Naive thymus-derived CD4-positive, alpha-beta T cell (primary cell): ENCODE measurements at regions not wholly inside any gene's neighbourhood (a gene's known extent, or its start where the extent isn't known, plus 50 kb on each side); places are given as distances from the start of the nearest gene placed in this dataset.

ENCODE experiments used
- ATAC-seq: fragments of 150-1000 bp; cut with Tn5 transposase; 2 replicates; pipeline ENCODE4 v1.10.0; 2021; ENCODE audit warnings: mild to moderate bottlenecking, moderate library complexity
- CTCF ChIA-PET: fragments of 350-600 bp; sonication (Branson Sonifier 250); formaldehyde crosslinking; loops from one replicate; lab custom pipeline; 2021; ENCODE audit warnings: antibody characterized with exemption; lab: Charles Lee
- POLR2A ChIA-PET: fragments of 350-600 bp; sonication (Branson Sonifier 250); formaldehyde crosslinking; loops from one replicate; lab custom pipeline; 2021; ENCODE audit warnings: antibody characterized with exemption, inconsistent platforms; lab: Charles Lee
- DNase-seq, 9 donors: peaks; one replicate each; pipeline versions ENCODE4 v3.0.0 to v3.0.0-alpha.2; 2020 to 2022; ENCODE audit warnings: mixed read lengths in 1 of 9
- H3K27ac ChIP-seq: one replicate; pipeline ENCODE4 v1.7.0; 2013; ENCODE audit warnings: mild to moderate bottlenecking, low read depth, low read length, moderate library complexity
- H3K27me3 ChIP-seq, 2 donors: one replicate each; pipeline ENCODE4 v1.7.0; 2013; ENCODE audit warnings: low read length in 2 of 2, mild to moderate bottlenecking in 2 of 2, moderate library complexity in 2 of 2; ENCODE audit not compliant: control insufficient read depth in 2 of 2, insufficient read depth in 2 of 2
- H3K36me3 ChIP-seq, 3 experiments: 1 replicate in 2 of 3; 2 replicates in 1 of 3; pipeline ENCODE4 v1.7.0; 2013; ENCODE audit warnings: low read length in 3 of 3, mild to moderate bottlenecking in 3 of 3, moderate library complexity in 1 of 3; ENCODE audit not compliant: insufficient read depth in 3 of 3, control insufficient read depth in 2 of 3
- H3K4me1 ChIP-seq, 2 donors: one replicate each; pipeline ENCODE4 v1.7.0; 2013; ENCODE audit warnings: low read length in 2 of 2, mild to moderate bottlenecking in 2 of 2, moderate library complexity in 1 of 2; ENCODE audit not compliant: control insufficient read depth in 2 of 2, insufficient read depth in 2 of 2
- H3K4me3 ChIP-seq: 2 replicates; pipeline ENCODE4 v1.7.0; 2013; ENCODE audit warnings: mild to moderate bottlenecking, low read length
- H3K9me3 ChIP-seq, 3 experiments: 1 replicate in 2 of 3; 2 replicates in 1 of 3; pipeline ENCODE4 v1.7.0; 2013; ENCODE audit warnings: low read length in 3 of 3; ENCODE audit not compliant: control insufficient read depth in 2 of 3
- H3K27ac Mint-ChIP-seq, 9 donors: one replicate each; pipeline ENCODE4 v1.8.0; 2020 to 2022; ENCODE audit warnings: mixed read lengths in 9 of 9, mild to moderate bottlenecking in 8 of 9, moderate library complexity in 5 of 9, inconsistent platforms in 2 of 9
- H3K27me3 Mint-ChIP-seq, 5 donors: one replicate each; pipeline ENCODE4 v1.8.0; 2021 to 2022; ENCODE audit warnings: mixed read lengths in 5 of 5, mild to moderate bottlenecking in 1 of 5
- H3K36me3 Mint-ChIP-seq, 5 donors: one replicate each; pipeline ENCODE4 v1.8.0; 2020 to 2022; ENCODE audit warnings: mixed read lengths in 5 of 5, mild to moderate bottlenecking in 3 of 5, inconsistent platforms in 1 of 5
- H3K4me1 Mint-ChIP-seq, 7 donors: one replicate each; pipeline ENCODE4 v1.8.0; 2020 to 2022; ENCODE audit warnings: mixed read lengths in 7 of 7, mild to moderate bottlenecking in 3 of 7, inconsistent platforms in 1 of 7
- H3K4me3 Mint-ChIP-seq, 10 donors: one replicate each; pipeline ENCODE4 v1.8.0; 2020 to 2022; ENCODE audit warnings: mild to moderate bottlenecking in 10 of 10, mixed read lengths in 10 of 10, moderate library complexity in 6 of 10, inconsistent platforms in 2 of 10
- H3K9me3 Mint-ChIP-seq, 11 donors: one replicate each; pipeline ENCODE4 v1.8.0; 2020 to 2022; ENCODE audit warnings: mixed read lengths in 11 of 11, mild to moderate bottlenecking in 4 of 11, inconsistent platforms in 1 of 11, moderate library complexity in 1 of 11
- intact Hi-C, 2 donors: fragments of 100-400 bp; cut with micrococcal nuclease; formaldehyde crosslinking; loops; one replicate each; pipeline ENCODE4 v1.15.1; 2023

GRCh38 chr14:62003701-62004100 is 241.5 kb downstream of the SNAPC1 start:
- no peak for DNase-seq
- H3K27ac ChIP-seq = no peak overlapping the region
- no peaks in the 10 kb centered on the region for H3K4me1 ChIP-seq
- H3K36me3 Mint-ChIP-seq = peaks cover 0 to 8% (median 0%) of the 10 kb centered on the region in 5 donors
- intact Hi-C loops = no loop called here
- peaks cover 13 to 52% (median 39%) of the 10 kb centered on the region in 5 donors for H3K27me3 Mint-ChIP-seq
- H3K9me3 Mint-ChIP-seq = peaks cover 0 to 10% (median 5%) of the 10 kb centered on the region in 11 donors
- ChIA-PET POLR2A (no interaction called here), CTCF (no interaction called here)
- no peak overlapping the region for H3K4me3 ChIP-seq
- H3K4me1 Mint-ChIP-seq = no peaks in the 10 kb centered on the region
- H3K36me3 ChIP-seq = no peaks in the 10 kb centered on the region
- no peaks in the 10 kb centered on the region for H3K27me3 ChIP-seq
- no peaks in the 10 kb centered on the region for H3K9me3 ChIP-seq
- no peak overlapping the region for H3K27ac Mint-ChIP-seq
- ATAC-seq = no peak
- no peak overlapping the region for H3K4me3 Mint-ChIP-seq

GRCh38 chr14:62006116-62006731 is 244.0 kb downstream of the SNAPC1 start:
- Mint-ChIP-seq H3K27ac (no peak overlapping the region), H3K4me1 (no peaks in the 10 kb centered on the region), H3K27me3 (peaks cover 19 to 56% (median 40%) of the 10 kb centered on the region in 5 donors), H3K36me3 (peaks cover 0 to 8% (median 0%) of the 10 kb centered on the region in 5 donors), H3K9me3 (peaks cover 0 to 10% (median 5%) of the 10 kb centered on the region in 11 donors), H3K4me3 (no peak overlapping the region)
- POLR2A ChIA-PET = no interaction called here
- no peak for DNase-seq
- no peak overlapping the region for H3K4me3 ChIP-seq
- H3K27ac ChIP-seq = no peak overlapping the region
- H3K36me3 ChIP-seq = no peaks in the 10 kb centered on the region
- no peaks in the 10 kb centered on the region for H3K27me3 ChIP-seq
- ATAC-seq = no peak
- CTCF ChIA-PET = no interaction called here
- H3K4me1 ChIP-seq = no peaks in the 10 kb centered on the region
- H3K9me3 ChIP-seq = no peaks in the 10 kb centered on the region
- intact Hi-C loops = no loop called here

GRCh38 chr14:62015243-62015642 is 253.0 kb downstream of the SNAPC1 start:
- no peaks in the 10 kb centered on the region for H3K9me3 ChIP-seq
- ChIA-PET POLR2A (no interaction called here), CTCF (no interaction called here)
- H3K36me3 ChIP-seq = no peaks in the 10 kb centered on the region
- H3K4me1 ChIP-seq = no peaks in the 10 kb centered on the region
- intact Hi-C loops = no loop called here
- Mint-ChIP-seq H3K4me1 (no peaks in the 10 kb centered on the region), H3K36me3 (peaks cover 0 to 4% (median 0%) of the 10 kb centered on the region in 5 donors), H3K27me3 (peaks cover 5 to 33% (median 29%) of the 10 kb centered on the region in 5 donors), H3K9me3 (peaks cover 0 to 6% (median 2%) of the 10 kb centered on the region in 11 donors), H3K27ac (no peak overlapping the region), H3K4me3 (no peak overlapping the region)
- H3K27ac ChIP-seq = no peak overlapping the region
- H3K27me3 ChIP-seq = no peaks in the 10 kb centered on the region
- no peak overlapping the region for H3K4me3 ChIP-seq
- ATAC-seq (no peak), DNase-seq (no peak)

DNA sequence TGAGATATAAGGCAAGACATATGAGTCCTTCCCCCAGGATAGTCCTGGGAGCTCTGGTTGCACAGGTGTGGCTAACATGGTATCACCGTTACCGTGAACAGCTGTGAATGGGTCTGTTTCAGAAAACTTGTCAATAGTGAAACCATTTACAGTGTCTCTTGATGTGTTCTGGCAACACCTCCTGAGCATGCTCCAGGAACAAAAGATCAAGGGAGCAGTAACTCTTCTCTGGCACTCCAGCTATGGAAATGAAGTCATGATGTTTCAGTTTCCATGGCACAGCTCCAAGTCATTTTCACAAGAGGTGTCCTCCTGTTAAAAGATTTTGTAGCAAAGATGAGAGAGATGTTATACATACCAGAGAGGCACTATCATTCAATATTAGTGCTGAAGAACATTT is 253.7 kb downstream of the SNAPC1 start:
- no peak for DNase-seq
- no peak overlapping the region for H3K4me3 ChIP-seq
- no peaks in the 10 kb centered on the region for H3K4me1 ChIP-seq
- no peak overlapping the region for H3K4me3 Mint-ChIP-seq
- H3K27ac Mint-ChIP-seq = no peak overlapping the region
- H3K9me3 ChIP-seq = no peaks in the 10 kb centered on the region
- H3K27me3 ChIP-seq = no peaks in the 10 kb centered on the region
- H3K4me1 Mint-ChIP-seq = no peaks in the 10 kb centered on the region
- POLR2A ChIA-PET = no interaction called here
- H3K27ac ChIP-seq = no peak overlapping the region
- intact Hi-C loops = no loop called here
- peaks cover 6 to 32% (median 26%) of the 10 kb centered on the region in 5 donors for H3K27me3 Mint-ChIP-seq
- peaks cover 0 to 6% (median 2%) of the 10 kb centered on the region in 11 donors for H3K9me3 Mint-ChIP-seq
- no peaks in the 10 kb centered on the region for H3K36me3 ChIP-seq
- CTCF ChIA-PET = no interaction called here
- ATAC-seq = no peak
- H3K36me3 Mint-ChIP-seq = peaks cover 0 to 4% (median 0%) of the 10 kb centered on the region in 5 donors

GRCh38 chr14:62017651-62018230 is 255.5 kb downstream of the SNAPC1 start:
- Histone ChIP-seq H3K4me1 (no peaks in the 10 kb centered on the region), H3K4me3 (no peak overlapping the region), H3K9me3 (no peaks in the 10 kb centered on the region), H3K27ac (no peak overlapping the region), H3K36me3 (no peaks in the 10 kb centered on the region), H3K27me3 (no peaks in the 10 kb centered on the region)
- Mint-ChIP-seq H3K36me3 (peaks cover 0 to 4% (median 0%) of the 10 kb centered on the region in 5 donors), H3K9me3 (peaks cover 0 to 4% (median 0%) of the 10 kb centered on the region in 11 donors), H3K4me1 (no peaks in the 10 kb centered on the region), H3K27me3 (peaks cover 9 to 26% (median 22%) of the 10 kb centered on the region in 5 donors), H3K4me3 (no peak overlapping the region), H3K27ac (no peak overlapping the region)
- intact Hi-C loops = no loop called here
- ChIA-PET CTCF (no interaction called here), POLR2A (interaction anchor here (0.7 kb wide), 1 partner anchor 26 kb away, joined by 3 read pairs; no protein-coding TSS in a partner anchor)
- DNase-seq (no peak), ATAC-seq (no peak)

DNA sequence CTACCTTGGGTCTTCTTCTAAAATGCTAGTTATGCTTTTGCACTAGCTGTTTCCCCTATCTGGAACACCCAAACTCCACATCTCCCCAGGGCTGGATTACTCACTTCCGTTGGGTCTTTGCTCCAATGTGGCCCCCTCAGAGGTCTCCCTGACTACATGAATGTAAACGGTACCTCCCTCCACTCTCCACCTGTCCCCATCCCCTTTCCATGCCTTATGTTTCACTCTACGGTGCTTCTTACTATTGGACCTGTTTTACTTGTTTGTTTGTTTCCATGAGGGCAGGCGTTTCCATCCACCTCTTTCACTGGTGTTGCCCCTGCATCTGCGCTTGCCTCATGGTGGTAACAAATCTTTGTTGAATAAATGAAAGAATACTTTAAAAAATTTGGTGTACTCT is 256.4 kb downstream of the SNAPC1 start:
- CTCF ChIA-PET = no interaction called here
- Mint-ChIP-seq H3K4me1 (no peaks in the 10 kb centered on the region), H3K9me3 (peaks cover 0 to 4% (median 0%) of the 10 kb centered on the region in 11 donors), H3K36me3 (peaks cover 0 to 4% (median 0%) of the 10 kb centered on the region in 5 donors), H3K27me3 (peaks cover 14 to 28% (median 22%) of the 10 kb centered on the region in 5 donors), H3K27ac (no peak overlapping the region), H3K4me3 (no peak overlapping the region)
- no peak overlapping the region for H3K4me3 ChIP-seq
- no peaks in the 10 kb centered on the region for H3K9me3 ChIP-seq
- DNase-seq (no peak), ATAC-seq (no peak)
- intact Hi-C loops = no loop called here
- H3K27ac ChIP-seq = no peak overlapping the region
- H3K36me3 ChIP-seq = no peaks in the 10 kb centered on the region
- H3K27me3 ChIP-seq = no peaks in the 10 kb centered on the region
- POLR2A ChIA-PET = interaction anchor here (0.7 kb wide), 1 partner anchor 26 kb away, joined by 3 read pairs; no protein-coding TSS in a partner anchor
- H3K4me1 ChIP-seq = no peaks in the 10 kb centered on the region
